HG03159 (cell line): ENCODE measurements at regions not wholly inside any gene's neighbourhood (a gene's known extent, or its start where the extent isn't known, plus 50 kb on each side); places are given as distances from the start of the nearest gene placed in this dataset.
A peak's percentile ranks its signal among the peaks of the same experiment; 100 is the strongest.

ENCODE experiments used
- ATAC-seq: cut with Tn5 transposase; IDR thresholded peaks from one replicate; pipeline ENCODE4 v1.9.1; 2021; ENCODE audit warnings: mild to moderate bottlenecking, moderate library complexity; ENCODE audit not compliant: unreplicated experiment

DNA sequence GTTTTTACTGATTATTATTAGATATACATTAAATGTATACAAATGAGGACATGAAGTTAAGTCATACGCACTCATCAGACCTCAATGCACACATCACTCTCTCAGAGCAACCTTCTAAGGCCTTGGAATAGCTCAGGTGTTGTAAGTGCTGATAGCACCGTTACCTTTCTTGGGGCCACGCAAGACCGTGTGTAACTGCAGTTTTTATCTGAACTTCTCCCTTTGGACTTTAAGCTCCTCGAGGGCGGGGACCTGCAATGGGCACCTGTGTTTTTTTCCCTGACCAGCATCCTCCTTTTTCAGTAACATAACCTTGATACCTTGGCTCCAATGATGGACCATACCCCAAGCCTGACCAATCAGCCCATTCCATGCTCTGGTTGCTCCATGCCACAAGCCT lies 136.5 kb upstream of the TMCC3 start:
- no peak for ATAC-seq

DNA sequence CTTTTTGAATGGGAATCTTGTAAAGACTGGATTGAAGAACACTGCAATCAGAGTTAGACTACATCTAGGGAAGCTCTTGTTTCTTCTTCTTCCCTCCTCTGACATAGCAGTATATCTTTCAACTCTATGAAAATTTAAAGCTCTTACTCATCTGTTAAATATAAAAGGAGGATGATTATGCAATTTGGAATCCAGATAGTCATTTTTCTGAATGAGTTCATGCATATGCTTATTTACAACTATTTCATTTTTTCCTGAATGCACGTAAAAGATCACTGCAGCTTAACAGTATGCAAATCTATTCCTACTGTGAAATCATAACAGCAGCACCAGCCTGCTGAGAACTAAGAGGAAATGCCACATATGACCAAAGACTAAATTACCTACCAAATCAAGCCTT lies 133.5 kb upstream of the TMCC3 start:
- ATAC-seq, result no peak

DNA sequence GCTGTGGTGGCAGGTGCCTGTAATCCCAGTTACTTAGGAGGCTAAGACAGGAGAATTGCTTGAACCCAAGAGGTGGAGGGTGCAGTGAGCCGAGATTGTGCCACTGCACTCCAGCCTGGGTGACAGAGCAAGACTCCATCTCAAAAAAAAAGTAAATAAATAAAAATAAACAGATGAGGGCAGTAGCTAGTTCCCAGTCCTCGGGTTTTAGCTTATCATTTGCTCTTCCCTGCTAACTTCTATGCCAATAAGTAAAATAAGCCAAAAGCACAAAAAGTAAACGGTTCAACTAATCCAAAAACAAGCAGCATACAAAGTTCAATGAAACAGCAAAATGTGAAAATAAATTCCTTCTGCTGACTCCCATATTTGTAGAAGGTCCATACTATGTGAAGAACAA lies 133.0 kb upstream of the TMCC3 start:
- ATAC-seq, result no peak

DNA sequence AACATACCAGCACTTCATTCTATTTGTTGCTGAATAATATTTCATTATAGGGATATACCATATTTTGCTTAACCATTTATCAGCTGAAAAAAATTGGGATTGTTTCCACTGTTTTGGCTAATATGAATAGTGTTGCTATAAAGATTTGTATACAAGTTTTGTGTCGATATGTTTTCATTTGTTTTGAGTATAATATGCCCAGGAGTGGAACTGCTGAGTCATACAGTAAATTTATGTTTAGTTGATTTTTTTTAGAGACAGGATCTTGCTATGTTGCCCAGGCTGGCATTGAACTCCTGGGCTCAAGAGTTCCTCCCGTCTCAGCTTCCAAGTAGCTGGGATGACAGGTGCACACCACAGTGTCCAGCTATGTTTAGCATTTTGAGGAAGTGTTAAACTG lies 131.5 kb upstream of the TMCC3 start:
- ATAC-seq, result no peak

DNA sequence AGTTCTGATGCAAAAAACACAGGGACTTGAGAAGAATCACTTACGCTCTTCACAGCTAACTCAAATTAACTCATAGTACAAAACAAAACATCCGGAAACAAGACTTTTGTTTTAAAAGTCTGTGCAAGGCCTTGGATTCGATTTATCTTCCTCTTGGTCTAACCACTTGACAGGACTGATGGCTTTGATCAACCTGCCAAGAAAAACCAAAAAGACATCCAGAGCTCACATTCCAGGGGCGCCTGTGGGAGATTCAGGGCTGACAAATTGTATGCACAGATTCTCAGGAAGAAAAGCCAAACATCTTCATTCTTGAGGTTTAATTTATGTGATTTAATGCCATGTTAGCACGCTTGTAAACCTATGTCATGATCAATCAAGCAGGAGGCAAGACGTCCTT lies 129.1 kb upstream of the TMCC3 start:
- no peak for ATAC-seq

DNA sequence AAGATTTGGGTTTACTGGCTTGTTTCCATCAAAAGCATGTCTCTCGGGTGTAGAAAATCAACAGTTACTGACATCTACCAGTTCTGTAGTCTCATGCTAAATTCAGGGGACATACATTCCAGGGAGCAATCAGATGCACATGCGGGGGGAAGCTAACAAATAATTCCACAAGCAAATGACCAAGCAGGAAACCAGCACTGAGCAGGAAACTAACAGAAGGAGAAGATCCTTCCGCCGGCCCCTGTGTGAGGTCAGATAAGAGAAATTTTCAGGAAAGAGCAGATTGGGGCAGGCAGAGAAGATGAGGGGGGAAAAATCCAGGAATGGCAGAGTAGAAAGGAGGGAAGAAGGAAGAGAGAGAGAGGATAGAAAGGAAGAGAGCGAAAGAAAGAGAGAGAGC lies 127.6 kb upstream of the TMCC3 start:
- ATAC-seq, result no peak

DNA sequence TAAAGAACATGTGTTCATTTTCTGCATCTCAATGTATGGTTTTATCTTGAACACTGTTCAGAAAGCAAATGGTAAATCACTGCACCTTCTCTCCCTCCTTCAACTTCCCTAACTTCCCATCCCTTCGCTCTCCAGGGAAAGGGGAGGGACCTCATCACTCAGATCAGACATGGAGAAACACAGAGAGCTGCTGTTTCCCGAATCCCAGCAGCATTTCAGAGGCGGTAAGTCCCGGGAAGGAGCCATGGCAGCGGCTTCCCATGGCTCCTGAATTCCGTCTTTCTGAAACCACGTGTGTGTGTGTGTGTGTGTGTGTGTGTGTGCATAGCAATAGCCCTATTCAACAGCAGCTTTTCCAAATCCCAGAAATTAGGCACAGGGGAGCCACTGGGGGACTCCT lies 125.4 kb upstream of the TMCC3 start:
- no peak for ATAC-seq

DNA sequence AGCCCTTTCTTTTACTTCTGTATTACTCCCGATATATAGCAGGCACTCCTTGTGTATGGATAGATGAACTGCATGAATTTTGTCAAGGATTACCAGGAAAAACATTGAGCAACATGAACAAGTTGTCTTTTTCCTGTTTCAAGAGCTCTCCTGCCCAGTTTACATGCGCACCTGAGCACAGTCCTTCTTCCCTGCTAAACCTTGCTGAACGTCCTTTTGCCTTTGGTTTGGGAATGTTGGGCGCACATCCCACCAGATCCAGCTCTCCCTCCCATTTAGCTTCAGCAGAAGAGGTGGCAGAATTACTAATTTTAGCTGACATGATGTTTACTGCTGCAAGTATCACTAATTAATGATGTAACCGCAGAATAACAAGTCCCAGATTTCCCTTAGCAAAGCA lies 121.4 kb upstream of the TMCC3 start:
- ATAC-seq, result no peak

DNA sequence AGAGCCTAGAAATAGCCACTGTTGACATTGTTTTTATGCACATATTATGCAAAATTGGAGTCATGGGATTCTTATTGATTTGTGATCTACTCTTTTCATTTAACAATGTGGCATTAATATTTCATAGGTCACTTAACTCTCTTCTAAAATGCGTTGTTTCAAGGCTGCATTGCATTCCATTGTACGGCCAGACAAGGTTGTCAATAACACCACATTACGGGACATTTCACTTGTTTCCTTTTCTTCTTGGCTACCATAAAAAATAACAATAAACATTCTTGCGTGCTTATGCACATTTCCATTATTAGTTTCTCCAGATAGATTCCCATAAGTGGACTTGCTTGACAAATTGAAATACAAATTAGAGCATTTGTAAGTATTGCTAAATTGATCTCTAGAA lies 120.8 kb upstream of the TMCC3 start:
- no peak for ATAC-seq

DNA sequence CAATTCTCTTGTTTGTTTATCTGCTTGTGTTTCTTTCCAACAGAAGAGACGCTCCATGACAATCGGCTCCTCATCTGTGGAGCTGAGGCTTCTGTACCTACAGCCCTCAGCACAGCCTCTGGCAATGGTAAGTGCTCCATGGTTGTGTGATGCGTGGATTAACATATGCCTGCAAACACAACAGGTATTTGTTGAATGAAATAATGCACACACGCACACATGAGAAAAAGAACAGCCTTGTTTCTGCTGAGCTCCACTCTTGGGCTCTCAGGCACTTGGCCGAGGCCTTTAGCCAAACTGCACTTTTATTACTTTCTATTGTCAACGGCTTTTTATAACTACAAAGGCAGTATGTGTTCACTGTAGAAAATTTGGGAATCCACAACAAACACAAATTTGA lies 120.4 kb upstream of the TMCC3 start:
- ATAC-seq, result no peak

DNA sequence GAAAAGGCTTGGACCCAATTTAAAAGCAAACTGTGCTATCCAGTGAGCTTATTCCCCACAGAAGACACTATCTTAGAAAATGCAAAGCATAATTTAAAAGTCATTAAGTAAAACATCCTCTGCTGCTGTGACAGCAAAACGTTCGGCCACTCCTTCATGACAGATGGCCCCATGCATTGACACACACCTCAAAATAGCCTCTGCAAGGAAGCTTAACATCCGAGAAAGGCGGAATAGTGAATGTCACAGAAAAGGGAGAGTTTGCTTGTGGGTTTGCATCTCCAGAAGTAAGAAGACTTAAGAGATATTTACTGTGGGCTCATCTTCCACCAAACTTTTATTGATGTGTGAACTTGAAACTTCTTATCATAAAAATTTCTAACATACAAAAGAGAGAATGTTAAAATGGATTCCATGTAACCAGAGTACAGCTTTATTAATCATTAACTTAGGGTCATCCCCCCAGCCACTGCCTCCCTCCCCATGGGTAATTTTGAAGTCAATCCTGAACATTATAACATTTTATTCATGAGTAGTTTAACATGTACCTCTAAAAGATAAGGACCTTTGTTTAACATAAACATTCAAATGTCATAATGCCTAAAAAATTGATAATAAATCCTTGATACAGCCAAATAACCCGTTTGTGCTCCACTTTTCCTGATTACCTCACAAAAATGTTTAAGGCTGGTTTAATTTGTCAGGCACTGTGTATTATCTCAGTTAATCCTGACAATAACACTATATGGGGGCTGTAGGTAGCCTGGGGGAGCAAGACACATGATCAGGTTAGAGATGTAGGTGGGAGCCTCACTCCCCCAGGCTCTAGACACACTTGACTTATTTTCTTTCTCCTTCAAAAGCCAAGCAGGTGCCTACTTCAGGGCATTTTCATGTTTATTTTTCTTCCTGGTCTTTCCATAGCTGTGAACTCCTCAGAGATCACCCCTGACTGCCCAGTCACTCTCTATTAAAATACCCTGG lies 119.7 kb upstream of the TMCC3 start:
- ATAC-seq, result no peak

DNA sequence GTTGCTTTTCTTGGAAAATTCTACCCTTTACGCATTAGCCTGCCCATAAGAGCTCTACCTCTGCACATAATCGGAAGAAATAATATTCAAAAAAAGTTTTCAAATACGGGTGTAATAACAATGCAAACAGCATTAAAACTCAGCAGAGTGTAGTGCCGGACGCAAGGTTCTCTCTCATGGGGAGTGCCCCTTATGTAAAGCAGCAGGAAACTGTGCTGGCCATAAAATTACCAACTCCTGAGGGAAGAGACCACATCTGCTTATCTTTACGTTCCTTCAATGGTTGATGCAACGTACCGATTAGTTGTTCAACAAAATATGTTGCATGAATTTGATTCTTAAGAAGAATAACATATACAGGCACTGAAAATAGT lies 118.7 kb upstream of the TMCC3 start:
- ATAC-seq, result peak; percentile 84

DNA sequence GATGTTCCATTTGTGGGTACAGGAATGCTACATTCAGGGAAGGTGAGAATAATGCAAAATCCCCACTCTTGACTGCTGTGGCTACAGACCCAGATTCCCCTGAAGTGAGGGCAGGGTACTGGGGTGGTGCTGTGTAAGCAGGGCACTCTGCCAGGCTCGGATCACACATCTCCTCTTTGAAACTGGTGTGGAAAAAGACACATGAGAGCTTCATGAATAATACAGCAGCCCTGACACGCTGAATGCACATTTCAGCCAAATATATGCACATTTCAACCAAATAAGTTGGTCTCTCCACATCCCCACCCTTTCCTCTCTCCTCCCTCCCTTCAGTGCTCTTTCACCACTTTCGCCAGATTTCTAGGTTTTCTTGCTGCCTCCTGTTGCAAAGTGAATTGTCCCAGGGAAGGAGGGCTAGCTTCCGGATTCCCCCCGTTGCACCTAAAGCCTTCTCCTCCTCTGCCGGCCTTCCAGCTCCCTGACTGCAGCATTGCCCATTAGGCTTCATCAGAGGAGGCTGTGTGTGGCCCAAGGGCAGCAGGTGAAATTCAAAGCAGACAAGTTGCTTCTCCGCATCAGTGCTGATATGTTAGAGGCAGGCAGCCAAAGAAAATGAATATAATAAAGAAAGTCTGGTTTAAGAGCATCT lies 118.2 kb upstream of the TMCC3 start:
- peak; percentile 37 for ATAC-seq

DNA sequence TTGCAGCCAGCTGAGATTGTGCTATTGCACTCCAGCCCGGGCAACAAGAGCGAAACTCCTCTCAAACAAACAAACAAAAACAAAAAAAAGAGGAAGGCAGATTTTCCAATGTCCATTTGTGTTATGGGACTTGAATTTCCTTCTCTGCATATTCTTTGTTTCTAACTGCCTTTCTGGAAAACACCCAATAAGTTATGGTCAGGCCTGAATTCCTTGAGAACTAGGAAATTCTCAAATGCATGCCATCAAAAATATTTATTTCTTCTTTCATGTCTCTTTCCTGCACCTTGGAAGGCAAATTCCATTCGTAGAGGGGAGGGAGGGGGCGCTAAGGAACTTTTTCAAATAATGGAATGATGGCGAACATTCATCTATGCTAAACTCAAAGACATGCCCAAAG lies 117.6 kb upstream of the TMCC3 start:
- ATAC-seq, result no peak

DNA sequence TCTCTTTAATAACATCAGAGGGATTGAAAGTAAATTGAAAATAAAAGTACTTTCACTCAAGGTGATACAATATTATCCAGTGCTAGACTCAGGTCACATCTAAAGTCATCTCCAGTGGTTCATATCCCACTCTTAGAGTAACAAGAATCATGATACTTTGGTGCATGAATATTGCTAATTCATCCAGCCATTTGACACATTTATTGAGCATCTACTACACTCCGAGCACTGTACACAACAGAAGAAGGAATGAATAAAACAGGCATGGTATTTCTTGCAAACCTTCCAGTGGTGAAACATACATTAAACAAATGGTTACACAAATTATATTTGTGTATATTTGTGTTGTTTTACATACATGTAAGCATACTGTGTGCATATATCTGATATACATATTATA lies 116.0 kb upstream of the TMCC3 start:
- ATAC-seq, result no peak

DNA sequence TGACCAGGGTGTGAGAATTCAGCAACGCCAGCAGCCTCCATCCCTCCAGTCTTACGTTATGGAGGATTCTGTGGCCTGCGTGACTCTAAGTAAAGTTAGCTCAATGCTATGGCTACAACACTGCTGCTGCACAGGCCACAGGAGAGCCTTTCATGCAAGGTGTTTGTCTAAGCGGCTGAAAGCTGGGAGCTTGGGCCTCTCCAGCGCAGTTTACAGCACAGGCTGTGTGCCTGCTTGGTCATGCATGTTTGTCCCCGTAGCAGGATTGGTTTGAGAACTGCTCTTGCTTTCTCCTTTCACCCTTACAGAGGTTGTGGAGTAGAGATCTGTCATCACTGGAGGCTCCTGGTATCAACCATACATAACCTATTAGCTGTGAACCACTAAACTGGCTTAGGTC lies 113.1 kb upstream of the TMCC3 start:
- no peak for ATAC-seq

DNA sequence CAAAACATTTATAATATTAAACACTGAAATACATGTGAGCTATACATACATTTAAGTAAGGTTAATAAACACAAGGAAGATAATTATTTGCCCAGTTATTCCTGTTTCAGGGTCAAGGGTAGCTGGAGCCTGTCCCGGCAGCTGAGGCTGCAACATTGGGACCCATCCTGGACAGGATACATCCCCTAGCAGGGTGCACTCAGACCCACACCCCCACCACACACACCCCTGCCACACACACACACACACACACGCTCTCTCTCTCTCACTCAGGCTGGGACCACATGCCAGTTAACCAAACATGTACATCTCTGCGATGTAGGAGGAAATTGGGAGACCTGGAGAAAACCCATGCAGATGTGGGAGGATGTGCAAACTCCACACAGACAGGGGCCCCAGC lies 112.6 kb upstream of the TMCC3 start:
- peak; percentile 21 for ATAC-seq

DNA sequence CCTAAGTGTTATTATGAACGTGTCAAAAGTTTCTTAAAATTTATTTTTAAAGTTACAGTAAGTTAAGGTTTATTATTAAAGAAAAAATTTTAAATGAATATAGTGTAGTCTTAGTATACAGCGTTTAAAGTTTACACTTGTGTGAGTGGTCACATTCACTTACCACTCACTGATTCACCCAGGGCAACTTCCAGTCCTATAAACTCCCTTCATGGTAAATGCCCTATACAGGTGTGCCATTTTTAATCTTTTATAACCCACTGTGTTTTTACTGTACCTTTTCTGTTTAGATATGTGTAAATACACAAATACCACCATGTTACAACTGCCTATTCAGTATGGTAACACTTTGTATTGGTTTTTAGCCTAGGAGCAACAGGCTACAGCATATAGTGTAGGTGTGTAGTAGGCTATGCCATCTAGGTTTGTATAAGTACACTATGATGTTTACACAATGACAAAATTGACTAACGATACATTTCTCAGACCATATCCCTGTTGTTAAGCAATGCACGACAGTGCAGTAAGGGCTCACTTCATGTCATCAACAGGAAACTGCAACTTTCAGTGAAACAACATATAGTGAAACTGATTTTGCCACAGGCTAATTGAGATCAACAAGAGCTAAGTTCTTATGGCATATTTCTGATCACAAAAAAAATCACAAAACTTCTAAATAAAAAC lies 112.0 kb upstream of the TMCC3 start:
- peak; percentile 69 for ATAC-seq

DNA sequence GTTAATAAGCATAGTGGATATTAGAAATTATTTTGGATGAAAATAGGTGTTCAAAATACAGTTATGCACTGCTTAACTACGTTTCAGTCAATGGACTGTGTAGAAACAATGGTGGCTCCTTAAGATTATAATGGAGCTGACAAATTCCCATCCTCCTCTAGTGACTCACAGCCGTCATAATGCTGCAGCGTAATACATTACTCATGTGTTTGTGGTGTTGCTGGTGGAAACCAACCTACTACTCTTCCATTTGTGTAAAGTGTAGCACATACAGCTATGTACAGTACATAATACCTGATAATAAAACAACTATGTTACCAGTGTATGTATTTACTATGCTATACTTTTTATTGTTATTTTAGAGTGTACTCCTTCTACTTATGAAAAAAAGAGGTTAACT lies 111.2 kb upstream of the TMCC3 start:
- ATAC-seq, result no peak

DNA sequence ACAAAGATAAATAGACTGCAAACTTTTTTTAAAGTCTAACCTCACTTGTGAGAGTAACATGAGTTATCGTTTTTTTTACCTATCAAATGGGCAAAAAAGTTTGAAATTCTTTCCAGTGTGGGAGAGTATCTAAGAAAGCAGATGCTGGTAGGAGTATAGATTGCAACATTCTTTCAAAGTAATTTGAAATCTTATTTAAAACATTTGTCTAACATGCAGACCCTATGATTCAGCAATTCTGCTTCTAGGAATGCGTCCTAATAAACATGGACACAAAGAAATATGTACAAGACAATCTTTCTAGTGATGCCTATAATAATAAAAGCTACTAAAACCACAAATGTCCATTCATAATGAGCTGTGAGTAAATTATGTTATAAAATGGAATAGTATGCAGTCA lies 110.4 kb upstream of the TMCC3 start:
- no peak for ATAC-seq

DNA sequence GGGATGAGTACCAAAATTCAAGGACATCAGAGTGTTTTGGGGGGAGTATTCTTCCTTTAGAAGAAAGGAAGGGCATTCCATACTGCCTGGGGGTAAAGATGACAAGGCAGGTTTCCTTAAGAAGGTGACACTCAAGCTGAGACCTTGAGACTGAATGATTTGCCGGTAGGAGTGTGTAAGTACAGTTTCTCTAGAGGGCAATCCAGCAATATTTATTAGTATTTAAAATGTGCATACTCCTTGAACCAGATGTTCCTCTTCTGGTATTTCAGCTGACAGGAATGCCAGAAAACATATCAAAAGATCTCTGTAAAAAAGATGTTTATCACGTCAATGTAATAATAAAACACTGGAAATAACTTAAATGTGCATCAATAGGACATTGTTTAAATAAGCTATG lies 106.4 kb upstream of the TMCC3 start:
- ATAC-seq, result no peak

DNA sequence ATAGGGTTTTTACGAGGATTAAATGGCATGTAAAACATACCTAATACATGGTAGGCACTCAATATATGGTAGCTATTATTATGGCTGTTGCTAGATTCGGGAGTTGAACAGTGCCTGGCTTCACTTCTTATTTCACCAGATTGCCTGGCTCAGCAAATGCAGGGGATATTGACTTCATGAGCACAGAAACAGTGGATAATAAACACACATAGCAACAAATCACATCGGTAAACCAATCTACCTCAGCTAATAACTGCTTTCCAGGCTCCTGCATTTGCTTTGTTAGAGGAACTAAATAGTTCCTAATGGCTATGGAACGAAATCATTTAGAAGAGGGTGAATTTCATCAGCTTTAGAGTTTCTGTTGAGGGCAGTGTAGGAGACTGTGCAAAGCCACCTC lies 105.2 kb upstream of the TMCC3 start:
- ATAC-seq, result no peak
